Activated naive CD8-positive, alpha-beta T cell (primary cell): ENCODE measurements at regions not wholly inside any gene's neighbourhood (a gene's known extent, or its start where the extent isn't known, plus 50 kb on each side); places are given as distances from the start of the nearest gene placed in this dataset.
"Not testable (repeated sequence)": the region's sequence is repeated elsewhere in the genome, so short reads cannot be mapped to it uniquely, and the experiment has no call there.

Experiments
- H3K27ac Mint-ChIP-seq: one replicate; pipeline ENCODE4 v1.8.0; 2021; ENCODE audit warnings: mixed read lengths
- H3K27me3 Mint-ChIP-seq: one replicate; pipeline ENCODE4 v1.8.0; 2021; ENCODE audit warnings: mixed read lengths
- H3K36me3 Mint-ChIP-seq: one replicate; pipeline ENCODE4 v1.8.0; 2021; ENCODE audit warnings: mixed read lengths
- H3K4me1 Mint-ChIP-seq: one replicate; pipeline ENCODE4 v1.8.0; 2021; ENCODE audit warnings: low read depth, mixed read lengths
- H3K4me3 Mint-ChIP-seq: one replicate; pipeline ENCODE4 v1.8.0; 2021; ENCODE audit warnings: mild to moderate bottlenecking, mixed read lengths
- H3K9me3 Mint-ChIP-seq: one replicate; pipeline ENCODE4 v1.8.0; 2021; ENCODE audit warnings: low read depth, mixed read lengths

DNA sequence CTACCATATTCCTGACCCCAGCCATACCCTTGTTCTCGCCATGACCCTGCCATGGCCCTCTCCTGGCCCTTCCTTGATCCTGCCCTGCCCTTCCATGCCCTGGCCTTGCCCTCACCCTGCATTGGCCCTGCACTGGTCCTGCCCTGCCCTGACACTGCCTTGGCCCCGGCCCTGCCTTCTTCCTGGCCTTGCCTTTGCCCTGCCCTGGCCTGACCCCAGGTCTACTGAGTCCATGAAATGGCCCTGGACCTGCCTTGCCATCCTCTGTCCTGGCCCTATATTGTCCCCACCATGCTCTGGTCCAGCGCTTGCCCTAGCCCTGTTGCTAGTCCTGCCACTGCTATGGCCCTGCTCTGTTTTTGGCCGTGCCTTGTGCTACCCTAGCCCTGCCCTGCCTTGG, 536.1 kb downstream of the FOXD4L6 start:
- not testable (repeated sequence) for H3K27me3 Mint-ChIP-seq, H3K4me3 Mint-ChIP-seq, H3K4me1 Mint-ChIP-seq, H3K27ac Mint-ChIP-seq, H3K36me3 Mint-ChIP-seq, H3K9me3 Mint-ChIP-seq

DNA sequence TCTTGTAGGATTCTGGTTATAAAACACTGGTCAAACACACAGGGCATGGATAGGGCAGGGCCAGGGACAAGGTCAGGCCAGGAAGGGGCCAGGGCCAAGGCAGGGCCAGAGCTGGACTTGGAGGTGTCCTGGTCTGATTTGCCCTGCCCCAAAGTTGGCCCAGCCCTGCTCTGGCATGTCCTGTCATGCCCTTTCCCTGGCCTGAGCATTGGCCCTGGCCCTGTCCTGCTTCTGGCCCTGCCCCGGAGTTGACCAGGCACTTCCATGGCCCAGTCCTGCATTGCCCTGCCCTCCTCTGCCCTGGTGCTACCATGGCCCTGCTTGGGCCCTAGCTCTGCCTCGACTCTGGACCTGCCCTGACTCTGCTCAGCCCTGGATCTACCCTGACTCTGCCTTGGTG, 536.6 kb downstream of the FOXD4L6 start:
- H3K4me1 Mint-ChIP-seq, H3K4me3 Mint-ChIP-seq: not testable (repeated sequence)

DNA sequence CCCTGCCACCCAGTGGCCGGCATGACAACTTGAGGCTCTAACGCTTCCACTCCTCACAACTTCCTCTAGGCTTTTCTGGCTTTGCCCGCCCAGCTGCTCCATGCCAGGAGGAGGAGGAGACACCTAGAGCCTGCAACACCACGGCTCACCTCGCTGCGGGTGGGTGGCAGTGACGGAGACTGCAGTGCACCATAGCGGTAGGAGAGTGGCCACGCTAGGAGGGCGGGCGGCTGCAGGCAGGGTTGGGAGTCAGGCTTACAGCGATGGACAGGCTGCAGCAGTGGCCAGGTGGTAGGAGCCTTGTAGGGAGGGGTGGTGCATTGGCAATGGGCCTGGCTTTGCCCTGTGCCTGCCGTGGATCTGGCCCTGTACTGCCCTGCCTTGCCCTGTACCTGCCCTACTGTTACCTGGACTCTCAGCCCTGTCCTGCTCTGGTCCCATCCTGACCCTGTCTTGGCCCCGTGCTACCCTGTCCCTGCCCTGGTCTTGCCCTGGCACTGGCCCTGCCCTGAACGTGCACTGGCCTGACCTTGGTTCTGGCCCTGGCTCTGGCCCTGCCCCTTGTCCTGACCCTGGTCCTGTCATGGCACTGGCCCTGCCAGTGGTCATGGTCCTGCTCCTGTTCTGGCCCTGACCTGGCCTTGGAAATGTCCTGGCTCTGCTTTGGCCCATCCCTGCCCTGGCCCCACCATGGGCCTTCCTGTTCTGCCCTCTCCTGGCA, 540.8 kb downstream of the FOXD4L6 start:
- H3K9me3 Mint-ChIP-seq, H3K36me3 Mint-ChIP-seq, H3K4me1 Mint-ChIP-seq, H3K4me3 Mint-ChIP-seq, H3K27ac Mint-ChIP-seq, H3K27me3 Mint-ChIP-seq: not testable (repeated sequence)

More for the DNA sequence above, 536.6 kb downstream of the FOXD4L6 start:
- not testable (repeated sequence) for H3K27me3 Mint-ChIP-seq, H3K36me3 Mint-ChIP-seq, H3K27ac Mint-ChIP-seq, H3K9me3 Mint-ChIP-seq

- H3K9me3 Mint-ChIP-seq, H3K27me3 Mint-ChIP-seq, H3K4me1 Mint-ChIP-seq, H3K4me3 Mint-ChIP-seq, H3K36me3 Mint-ChIP-seq, H3K27ac Mint-ChIP-seq: not testable (repeated sequence)
Observed at GRCh38 chr9:40584039-40584438, 544.4 kb downstream of the FOXD4L6 start.

DNA sequence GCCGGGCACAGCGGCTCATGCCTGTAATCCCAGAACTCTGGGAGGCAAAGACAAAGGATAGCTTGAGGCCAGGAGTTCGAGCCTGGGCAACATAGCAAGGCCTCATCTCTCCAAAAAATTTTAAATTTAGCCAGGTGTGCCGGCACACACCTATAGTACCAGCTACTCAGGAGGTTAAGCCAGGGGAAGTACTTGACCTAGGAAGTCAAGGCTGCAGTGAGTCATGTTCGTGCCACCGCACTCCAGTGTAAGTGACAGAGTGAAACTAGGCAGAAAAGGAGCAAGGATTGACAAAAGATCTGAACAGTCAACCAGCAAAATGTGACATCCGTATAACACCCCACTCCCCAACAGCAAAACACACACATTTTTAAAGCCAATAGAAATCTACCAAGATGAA, 545.3 kb downstream of the FOXD4L6 start:
- H3K4me1 Mint-ChIP-seq, H3K27me3 Mint-ChIP-seq, H3K9me3 Mint-ChIP-seq, H3K27ac Mint-ChIP-seq, H3K36me3 Mint-ChIP-seq: not testable (repeated sequence)
- H3K4me3 Mint-ChIP-seq: peak overlapping the region; percentile 67

- H3K4me1 Mint-ChIP-seq, H3K36me3 Mint-ChIP-seq, H3K27me3 Mint-ChIP-seq, H3K4me3 Mint-ChIP-seq, H3K27ac Mint-ChIP-seq, H3K9me3 Mint-ChIP-seq: not testable (repeated sequence)
Observed at GRCh38 chr9:40578908-40579307, 549.6 kb downstream of the FOXD4L6 start.
